Peyer's patch (tissue), 4 donors: ENCODE measurements at regions not wholly inside any gene's neighbourhood (a gene's known extent, or its start where the extent isn't known, plus 50 kb on each side); places are given as distances from the start of the nearest gene placed in this dataset.

Source experiments
- DNase-seq, 3 donors: peaks; one replicate each; pipeline ENCODE4 v3.0.0-alpha.2; 2017 to 2019
- H3K27ac ChIP-seq, 4 donors: fragments of 200-600 bp; sonication (generic); one replicate each; pipeline ENCODE4 v1.5.1; 2016 to 2019
- H3K27me3 ChIP-seq, 2 donors: fragments of 200-600 bp; sonication (generic); one replicate each; pipeline ENCODE4 v1.5.1; 2019
- H3K36me3 ChIP-seq, 3 donors: fragments of 200-600 bp; sonication (generic); one replicate each; pipeline ENCODE4 v1.5.1; 2016 to 2019
- H3K4me1 ChIP-seq, 4 donors: fragments of 200-600 bp; sonication (generic); one replicate each; pipeline ENCODE4 v1.5.1; 2016 to 2019
- H3K4me3 ChIP-seq, 4 donors: fragments of 200-600 bp; sonication (generic); 1 replicate in 3 of 4; 2 replicates in 1 of 4; pipeline ENCODE4 v1.5.1; 2016 to 2019; ENCODE audit warnings: mild to moderate bottlenecking in 1 of 4
- H3K9me3 ChIP-seq, 4 donors: fragments of 200-600 bp; sonication (generic); one replicate each; pipeline ENCODE4 v1.5.1; 2016 to 2019; ENCODE audit warnings: mild to moderate bottlenecking in 1 of 4
- CTCF ChIP-seq, 6 experiments: fragments of 450-650 bp in 4 of 6; fragments of 200-600 bp in 2 of 6; sonication (generic) in 1 of 6; IDR thresholded peaks; one replicate each; pipeline ENCODE4 v1.5.1; 2017 to 2019; ENCODE audit warnings: antibody characterized with exemption in 6 of 6, mild to moderate bottlenecking in 3 of 6, moderate library complexity in 1 of 6
- POLR2A ChIP-seq, 2 donors: fragments of 450-650 bp; IDR thresholded peaks; one replicate each; pipeline ENCODE4 v1.5.1; 2017; ENCODE audit warnings: antibody characterized with exemption in 2 of 2, mild to moderate bottlenecking in 2 of 2, moderate library complexity in 2 of 2

- Histone ChIP-seq H3K9me3 (no peaks in the 10 kb centered on the region), H3K27me3 (no peaks in the 10 kb centered on the region), H3K4me3 (no peak overlapping the region), H3K4me1 (no peaks in the 10 kb centered on the region), H3K27ac (no peak overlapping the region), H3K36me3 (no peaks in the 10 kb centered on the region)
- DNase-seq = peak in 1 of 3 donors; percentile 54
- TF ChIP-seq CTCF (IDR thresholded peaks at IDR 0.05) = no peak
- no peak for TF ChIP-seq POLR2A (IDR thresholded peaks at IDR 0.05)
These were observed 69.1 kb upstream of the FLT1 start for GRCh38 chr13:28564030-28564429.

- Histone ChIP-seq H3K36me3 (no peaks in the 10 kb centered on the region), H3K27me3 (no peaks in the 10 kb centered on the region), H3K4me3 (no peak overlapping the region), H3K4me1 (no peaks in the 10 kb centered on the region), H3K27ac (no peak overlapping the region), H3K9me3 (no peaks in the 10 kb centered on the region)
- DNase-seq = no peak
- TF ChIP-seq POLR2A (IDR thresholded peaks at IDR 0.05) (no peak), CTCF (IDR thresholded peaks at IDR 0.05) (no peak)
These were observed 68.7 kb upstream of the FLT1 start for GRCh38 chr13:28563609-28564008.

GRCh38 chr13:28560612-28561011 lies 65.7 kb upstream of the FLT1 start:
- H3K9me3 ChIP-seq = no peaks in the 10 kb centered on the region
- DNase-seq = no peak
- no peaks in the 10 kb centered on the region for H3K4me1 ChIP-seq
- H3K27ac ChIP-seq = no peak overlapping the region
- TF ChIP-seq CTCF (IDR thresholded peaks at IDR 0.05) = no peak
- no peak for TF ChIP-seq POLR2A (IDR thresholded peaks at IDR 0.05)
- H3K4me3 ChIP-seq = no peak overlapping the region
- H3K27me3 ChIP-seq = no peaks in the 10 kb centered on the region
- H3K36me3 ChIP-seq = no peaks in the 10 kb centered on the region

GRCh38 chr13:28559636-28560259 lies 64.8 kb upstream of the FLT1 start:
- Histone ChIP-seq H3K36me3 (no peaks in the 10 kb centered on the region), H3K27me3 (no peaks in the 10 kb centered on the region), H3K4me3 (no peak overlapping the region), H3K9me3 (no peaks in the 10 kb centered on the region), H3K4me1 (no peaks in the 10 kb centered on the region), H3K27ac (no peak overlapping the region)
- DNase-seq = no peak
- no peak for TF ChIP-seq POLR2A (IDR thresholded peaks at IDR 0.05)

GRCh38 chr13:28558567-28558966 lies 63.6 kb upstream of the FLT1 start:
- DNase-seq = no peak
- no peaks in the 10 kb centered on the region for H3K27me3 ChIP-seq
- H3K27ac ChIP-seq = no peak overlapping the region
- no peak for TF ChIP-seq CTCF (IDR thresholded peaks at IDR 0.05)
- no peak for TF ChIP-seq POLR2A (IDR thresholded peaks at IDR 0.05)
- H3K4me3 ChIP-seq = no peak overlapping the region
- H3K36me3 ChIP-seq = no peaks in the 10 kb centered on the region
- no peaks in the 10 kb centered on the region for H3K4me1 ChIP-seq
- H3K9me3 ChIP-seq = no peaks in the 10 kb centered on the region

- no peaks in the 10 kb centered on the region for H3K27me3 ChIP-seq
- TF ChIP-seq CTCF (IDR thresholded peaks at IDR 0.05) (no peak), POLR2A (IDR thresholded peaks at IDR 0.05) (no peak)
- no peaks in the 10 kb centered on the region for H3K4me1 ChIP-seq
- no peaks in the 10 kb centered on the region for H3K36me3 ChIP-seq
- DNase-seq = no peak
- H3K9me3 ChIP-seq = no peaks in the 10 kb centered on the region
- H3K4me3 ChIP-seq = no peak overlapping the region
- no peak overlapping the region for H3K27ac ChIP-seq
These were observed 63.0 kb upstream of the FLT1 start for GRCh38 chr13:28557725-28558520.
